ENCODE measurements at regions not wholly inside any gene's neighbourhood (a gene's known extent, or its start where the extent isn't known, plus 50 kb on each side); places are given as distances from the start of the nearest gene placed in this dataset.
"Not testable (repeated sequence)": the region's sequence is repeated elsewhere in the genome, so short reads cannot be mapped to it uniquely, and the experiment has no call there.

DNA sequence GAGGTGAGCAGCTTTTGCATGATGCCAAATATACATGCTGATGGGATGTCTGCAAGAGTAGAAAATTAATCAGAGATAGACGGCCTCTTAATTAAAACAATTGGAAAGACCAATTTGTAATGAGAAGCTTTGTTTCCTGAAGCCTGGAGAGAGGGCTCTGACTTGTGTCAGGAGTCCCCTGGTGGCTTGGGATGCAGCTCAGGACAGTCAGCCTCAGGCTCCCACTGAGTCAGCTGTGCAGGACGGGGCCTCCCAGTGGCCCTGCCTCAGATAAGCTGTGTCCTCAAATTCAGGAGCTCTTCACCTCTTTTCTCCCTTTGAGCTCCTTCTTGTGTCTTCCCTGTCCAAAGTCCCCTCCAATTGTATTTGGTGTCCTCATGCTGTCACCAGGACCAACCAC is 438.9 kb upstream of the PODXL start:
- Histone ChIP-seq H3K27me3 (peaks cover 0 to 1% (median 0%) of the 10 kb centered on the region in 7 donors), H3K4me1 (no peaks in the 10 kb centered on the region), H3K9me3 (no peaks in the 10 kb centered on the region), H3K27ac (no peak overlapping the region), H3K4me3 (no peak overlapping the region), H3K36me3 (no peaks in the 10 kb centered on the region)
- DNase-seq (no peak), ATAC-seq (no peak)
- whole genome bisulfite sequencing, 2 donors, result 69 to 78% methylated on average over 2 of the region's 2 CpGs
- intact Hi-C loops (cut with DNase I), result no loop called here
- TF ChIP-seq, protein P1, sequence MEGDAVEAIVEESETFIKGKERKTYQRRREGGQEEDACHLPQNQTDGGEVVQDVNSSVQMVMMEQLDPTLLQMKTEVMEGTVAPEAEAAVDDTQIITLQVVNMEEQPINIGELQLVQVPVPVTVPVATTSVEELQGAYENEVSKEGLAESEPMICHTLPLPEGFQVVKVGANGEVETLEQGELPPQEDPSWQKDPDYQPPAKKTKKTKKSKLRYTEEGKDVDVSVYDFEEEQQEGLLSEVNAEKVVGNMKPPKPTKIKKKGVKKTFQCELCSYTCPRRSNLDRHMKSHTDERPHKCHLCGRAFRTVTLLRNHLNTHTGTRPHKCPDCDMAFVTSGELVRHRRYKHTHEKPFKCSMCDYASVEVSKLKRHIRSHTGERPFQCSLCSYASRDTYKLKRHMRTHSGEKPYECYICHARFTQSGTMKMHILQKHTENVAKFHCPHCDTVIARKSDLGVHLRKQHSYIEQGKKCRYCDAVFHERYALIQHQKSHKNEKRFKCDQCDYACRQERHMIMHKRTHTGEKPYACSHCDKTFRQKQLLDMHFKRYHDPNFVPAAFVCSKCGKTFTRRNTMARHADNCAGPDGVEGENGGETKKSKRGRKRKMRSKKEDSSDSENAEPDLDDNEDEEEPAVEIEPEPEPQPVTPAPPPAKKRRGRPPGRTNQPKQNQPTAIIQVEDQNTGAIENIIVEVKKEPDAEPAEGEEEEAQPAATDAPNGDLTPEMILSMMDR (IDR thresholded peaks at IDR 0.05), result no peak

DNA sequence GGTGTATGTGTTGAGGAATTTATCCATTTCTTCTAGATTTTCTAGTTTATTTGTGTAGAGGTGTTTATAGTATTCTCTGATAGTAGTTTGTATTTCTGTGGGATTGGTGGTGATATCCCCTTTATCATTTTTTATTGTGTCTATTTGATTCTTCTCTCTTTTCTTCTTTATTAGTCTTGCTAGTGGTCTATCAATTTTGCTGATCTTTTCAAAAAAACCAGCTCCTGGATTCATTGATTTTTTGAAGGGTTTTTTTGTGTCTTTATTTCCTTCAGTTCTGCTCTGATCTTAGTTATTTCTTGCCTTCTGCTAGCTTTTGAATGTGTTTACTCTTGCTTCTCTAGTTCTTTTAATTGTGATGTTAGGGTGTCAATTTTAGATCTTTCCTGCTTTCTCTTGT is 424.6 kb upstream of the PODXL start:
- H3K27ac ChIP-seq; H3K27me3 ChIP-seq; DNase-seq; H3K4me1 ChIP-seq; ATAC-seq; H3K4me3 ChIP-seq; intact Hi-C loops (cut with DNase I); H3K9me3 ChIP-seq; H3K36me3 ChIP-seq: not testable (repeated sequence)

DNA sequence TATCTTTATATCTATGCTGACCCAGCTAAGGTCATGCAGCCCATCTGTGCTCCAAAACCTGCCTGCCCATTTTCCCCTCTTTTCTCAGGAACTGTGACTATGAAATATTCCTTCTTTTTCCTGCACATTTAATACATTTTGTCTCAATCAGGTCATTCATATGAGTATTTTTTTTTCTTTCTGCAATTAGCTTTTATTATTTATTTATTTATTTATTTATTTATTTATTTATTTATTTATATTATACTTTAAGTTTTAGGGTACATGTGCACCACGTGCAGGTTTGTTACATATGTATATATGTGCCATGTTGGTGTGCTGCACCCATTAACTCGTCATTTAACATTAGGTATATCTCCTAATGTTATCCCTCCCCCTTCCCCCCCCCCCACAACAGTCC is 421.7 kb upstream of the PODXL start:
- ATAC-seq; intact Hi-C loops (cut with DNase I); H3K4me1 ChIP-seq; H3K4me3 ChIP-seq; H3K9me3 ChIP-seq; H3K36me3 ChIP-seq; H3K27me3 ChIP-seq; H3K27ac ChIP-seq; DNase-seq: not testable (repeated sequence)
- WGBS, 2 donors, result 58 to 85% methylated on average over 2 of the region's 2 CpGs

DNA sequence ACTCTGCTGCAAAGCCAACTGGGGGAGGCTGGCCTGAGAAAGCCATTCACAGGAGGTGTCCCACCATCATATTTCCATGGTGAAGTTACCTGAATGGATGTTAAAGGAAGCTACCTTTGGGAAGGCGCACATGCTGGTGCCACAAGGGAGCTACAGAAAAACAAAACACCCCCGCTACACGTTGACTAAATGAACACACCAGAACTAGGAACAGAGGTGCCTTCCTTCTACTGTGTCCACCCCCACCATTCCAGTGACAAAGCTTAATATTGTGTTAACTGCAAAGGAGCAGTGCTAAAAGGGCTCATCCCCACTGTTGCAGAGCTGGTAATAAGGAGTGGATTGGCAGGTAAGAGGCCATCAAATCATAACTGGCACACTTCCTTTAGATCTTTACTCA is 420.0 kb upstream of the PODXL start:
- TF ChIP-seq, protein P1 (IDR thresholded peaks at IDR 0.05), result no peak
- Histone ChIP-seq H3K4me1 (no peaks in the 10 kb centered on the region), H3K27me3 (peaks cover 0 to 4% (median 0%) of the 10 kb centered on the region in 7 donors), H3K27ac (no peak overlapping the region), H3K36me3 (no peaks in the 10 kb centered on the region), H3K9me3 (peaks cover 0 to 8% (median 0%) of the 10 kb centered on the region in 11 donors), H3K4me3 (no peak overlapping the region)
- intact Hi-C loops (cut with DNase I), result no loop called here
- DNase-seq, result no peak
- 92 to 95% methylated on average over 3 of the region's 3 CpGs for WGBS, 2 donors
- ATAC-seq, result no peak

DNA sequence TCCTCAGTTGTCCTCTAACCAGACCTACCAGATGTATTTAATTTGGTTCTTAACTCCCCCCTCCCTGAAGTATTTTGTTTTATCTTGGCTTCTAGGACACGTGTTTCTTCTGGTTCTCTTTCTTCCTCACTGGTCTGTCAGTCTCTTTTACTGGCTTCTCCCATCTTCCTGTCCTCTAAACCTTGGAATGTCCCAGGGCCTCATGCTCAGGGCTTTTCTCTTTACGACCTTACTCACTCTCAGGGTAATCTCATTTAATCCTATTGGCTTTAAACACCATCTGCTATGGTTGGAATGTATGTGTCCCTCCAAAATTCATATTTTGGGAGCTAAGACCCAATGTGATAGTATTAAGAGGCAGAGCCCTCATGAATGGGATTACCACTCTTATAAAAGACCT is 418.2 kb upstream of the PODXL start:
- ATAC-seq, result no peak
- TF ChIP-seq, protein P1 (IDR thresholded peaks at IDR 0.05), result no peak
- no peak overlapping the region for H3K4me3 ChIP-seq
- WGBS, 2 donors, result 58 to 68% methylated on average over 2 of the region's 2 CpGs
- DNase-seq, result no peak
- H3K4me1 ChIP-seq, result no peaks in the 10 kb centered on the region
- intact Hi-C loops (cut with DNase I), result no loop called here
- peaks cover 0 to 4% (median 0%) of the 10 kb centered on the region in 7 donors for H3K27me3 ChIP-seq
- H3K36me3 ChIP-seq, result no peaks in the 10 kb centered on the region
- peaks cover 0 to 7% (median 0%) of the 10 kb centered on the region in 11 donors for H3K9me3 ChIP-seq
- no peak overlapping the region for H3K27ac ChIP-seq

DNA sequence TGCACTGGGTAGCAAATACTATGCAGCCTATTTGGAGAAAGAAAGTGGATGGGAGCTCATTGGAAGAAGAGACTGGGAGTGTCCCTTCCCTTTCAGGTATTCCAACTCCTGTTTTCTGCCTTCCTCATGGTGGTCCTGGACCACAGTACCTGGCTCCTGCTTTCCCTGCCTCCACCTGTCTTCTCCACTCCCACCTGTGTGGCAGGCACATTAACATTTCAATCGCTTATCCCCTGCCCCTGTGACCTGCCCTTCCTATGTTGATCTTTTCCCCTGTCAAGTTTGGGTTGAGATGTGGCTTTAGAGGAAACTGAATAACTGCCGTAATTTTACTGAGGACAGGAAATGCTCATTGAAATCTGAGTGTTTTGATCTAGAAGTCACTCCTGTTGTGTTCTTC is 415.8 kb upstream of the PODXL start:
- ATAC-seq, result no peak
- intact Hi-C loops (cut with DNase I), result no loop called here
- TF ChIP-seq, protein P1 (IDR thresholded peaks at IDR 0.05), result no peak
- peaks cover 0 to 4% (median 0%) of the 10 kb centered on the region in 7 donors for H3K27me3 ChIP-seq
- 57 to 74% methylated on average over 2 of the region's 2 CpGs for WGBS, 2 donors
- H3K9me3 ChIP-seq, result peaks cover 0 to 7% (median 0%) of the 10 kb centered on the region in 11 donors
- no peak overlapping the region for H3K27ac ChIP-seq
- no peaks in the 10 kb centered on the region for H3K4me1 ChIP-seq
- DNase-seq, result no peak
- H3K4me3 ChIP-seq, result no peak overlapping the region
- no peaks in the 10 kb centered on the region for H3K36me3 ChIP-seq
